DND-41 (cell line): ENCODE measurements at regions not wholly inside any gene's neighbourhood (a gene's known extent, or its start where the extent isn't known, plus 50 kb on each side); places are given as distances from the start of the nearest gene placed in this dataset.

Experiments
- ATAC-seq: fragments of 200-7000 bp; cut with Tn5 transposase; 3 replicates; pipeline ENCODE4 v1.9.1; 2021; ENCODE audit warnings: low read depth; ENCODE audit not compliant: insufficient read depth
- DNase-seq: peaks from one replicate; pipeline ENCODE4 v3.0.0-alpha.2; 2020
- H2AFZ ChIP-seq: 2 replicates; pipeline ENCODE4 v1.6.0; 2012; ENCODE audit warnings: low read depth, low read length
- H3K27ac ChIP-seq: 2 replicates; pipeline ENCODE4 v1.5.1; 2012; ENCODE audit warnings: low read length, inconsistent platforms
- H3K27me3 ChIP-seq: fragments of 200-600 bp; sonication (generic); 2 replicates; pipeline ENCODE4 v1.6.0; 2012; ENCODE audit warnings: low read length, mild to moderate bottlenecking, inconsistent platforms; ENCODE audit not compliant: insufficient read depth, poor library complexity
- H3K36me3 ChIP-seq: 2 replicates; pipeline ENCODE4 v1.5.1; 2012; ENCODE audit warnings: low read length, inconsistent platforms; ENCODE audit not compliant: insufficient read depth
- H3K4me1 ChIP-seq: 2 replicates; pipeline ENCODE4 v1.5.1; 2012; ENCODE audit warnings: mild to moderate bottlenecking, low read length; ENCODE audit not compliant: insufficient read depth
- H3K4me2 ChIP-seq: 2 replicates; pipeline ENCODE4 v1.6.0; 2012; ENCODE audit warnings: mild to moderate bottlenecking, moderate library complexity, low read length, inconsistent platforms; ENCODE audit not compliant: insufficient read depth
- H3K4me3 ChIP-seq, 2 experiments: fragments of 200-600 bp in 1 of 2; shearing (Covaris generic) in 1 of 2; 2 replicates each; pipeline ENCODE4 v1.5.1; 2012 to 2016; ENCODE audit warnings: inconsistent platforms in 2 of 2, low read length in 2 of 2, mild to moderate bottlenecking in 2 of 2, low read depth in 1 of 2, moderate library complexity in 1 of 2
- H3K79me2 ChIP-seq: 2 replicates; pipeline ENCODE4 v1.6.0; 2012; ENCODE audit warnings: low read length, inconsistent platforms; ENCODE audit not compliant: insufficient read depth
- H3K9ac ChIP-seq: 2 replicates; pipeline ENCODE4 v1.6.0; 2012; ENCODE audit warnings: low read depth, mild to moderate bottlenecking, inconsistent platforms, low read length, moderate library complexity
- H3K9me3 ChIP-seq: 2 replicates; pipeline ENCODE4 v1.5.1; 2012; ENCODE audit warnings: low read length, moderate library complexity, mild to moderate bottlenecking, inconsistent platforms; ENCODE audit not compliant: insufficient read depth, severe bottlenecking
- H4K20me1 ChIP-seq: 2 replicates; pipeline ENCODE4 v1.6.0; 2012; ENCODE audit warnings: low read length; ENCODE audit not compliant: insufficient read depth
- EZH2 ChIP-seq: IDR thresholded peaks from 3 replicates; pipeline ENCODE4 v1.6.1; 2012; ENCODE audit warnings: borderline replicate concordance, low read depth, mild to moderate bottlenecking, moderate library complexity, low read length, inconsistent platforms; ENCODE audit not compliant: severe bottlenecking
- TF ChIP-seq, protein P1 (sequence below): IDR thresholded peaks from 2 replicates; pipeline ENCODE4 v1.5.1; 2012; ENCODE audit warnings: borderline replicate concordance, low read length, moderate library complexity, mild to moderate bottlenecking; ENCODE audit not compliant: poor library complexity, severe bottlenecking; ENCODE audit errors: extremely low read depth

- Histone ChIP-seq H3K79me2 (no peaks in the 10 kb centered on the region), H3K4me3 (no peak overlapping the region), H3K9me3 (no peaks in the 10 kb centered on the region), H2AFZ (no peak overlapping the region), H3K36me3 (no peaks in the 10 kb centered on the region), H3K27me3 (no peaks in the 10 kb centered on the region), H3K4me1 (peaks cover 7% of the 10 kb centered on the region), H3K9ac (no peak overlapping the region), H4K20me1 (no peaks in the 10 kb centered on the region), H3K27ac (no peak overlapping the region), H3K4me2 (no peak overlapping the region)
- ATAC-seq (no peak), DNase-seq (no peak)
- TF ChIP-seq, protein P1, sequence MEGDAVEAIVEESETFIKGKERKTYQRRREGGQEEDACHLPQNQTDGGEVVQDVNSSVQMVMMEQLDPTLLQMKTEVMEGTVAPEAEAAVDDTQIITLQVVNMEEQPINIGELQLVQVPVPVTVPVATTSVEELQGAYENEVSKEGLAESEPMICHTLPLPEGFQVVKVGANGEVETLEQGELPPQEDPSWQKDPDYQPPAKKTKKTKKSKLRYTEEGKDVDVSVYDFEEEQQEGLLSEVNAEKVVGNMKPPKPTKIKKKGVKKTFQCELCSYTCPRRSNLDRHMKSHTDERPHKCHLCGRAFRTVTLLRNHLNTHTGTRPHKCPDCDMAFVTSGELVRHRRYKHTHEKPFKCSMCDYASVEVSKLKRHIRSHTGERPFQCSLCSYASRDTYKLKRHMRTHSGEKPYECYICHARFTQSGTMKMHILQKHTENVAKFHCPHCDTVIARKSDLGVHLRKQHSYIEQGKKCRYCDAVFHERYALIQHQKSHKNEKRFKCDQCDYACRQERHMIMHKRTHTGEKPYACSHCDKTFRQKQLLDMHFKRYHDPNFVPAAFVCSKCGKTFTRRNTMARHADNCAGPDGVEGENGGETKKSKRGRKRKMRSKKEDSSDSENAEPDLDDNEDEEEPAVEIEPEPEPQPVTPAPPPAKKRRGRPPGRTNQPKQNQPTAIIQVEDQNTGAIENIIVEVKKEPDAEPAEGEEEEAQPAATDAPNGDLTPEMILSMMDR: no peak
- no peak for TF ChIP-seq EZH2
Measured at GRCh38 chr3:110577854-110578253, 493.8 kb upstream of the NECTIN3 start.

DNA sequence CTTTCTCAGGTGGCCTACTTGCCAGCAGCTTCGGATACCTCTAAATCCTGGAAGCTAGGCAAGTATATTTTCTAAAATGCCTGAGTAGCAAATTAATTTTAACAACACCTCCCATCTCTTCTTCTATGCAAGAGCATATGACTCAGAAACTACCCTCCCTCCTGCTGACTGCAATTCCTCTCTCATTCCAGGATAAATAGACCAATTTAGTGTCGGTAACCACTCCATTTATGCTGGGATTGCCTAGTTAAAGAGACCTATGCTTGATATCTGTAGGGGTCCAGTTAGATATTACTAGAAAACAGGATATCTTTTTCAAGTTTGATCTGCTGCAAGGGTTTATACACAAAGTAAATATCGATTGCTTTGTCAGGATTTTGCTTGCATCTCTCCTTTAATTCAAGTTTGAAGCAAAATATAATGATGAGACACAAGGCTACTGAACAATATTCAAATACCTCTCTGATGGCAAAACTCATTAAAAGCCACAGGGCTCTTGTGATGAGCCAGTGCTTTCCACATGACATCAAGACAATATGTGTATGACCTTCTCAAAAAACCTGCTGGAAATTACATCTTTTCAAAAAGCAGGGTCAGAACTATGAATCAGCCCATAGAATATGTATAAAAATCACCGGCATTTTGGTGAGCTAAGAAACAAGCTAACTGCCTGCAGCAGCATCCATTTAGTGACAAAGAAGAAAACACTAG lies 491.6 kb upstream of the NECTIN3 start:
- no peaks in the 10 kb centered on the region for H3K36me3 ChIP-seq
- no peak overlapping the region for H3K9ac ChIP-seq
- TF ChIP-seq, protein P1: no peak
- no peak for TF ChIP-seq EZH2
- DNase-seq: no peak
- H3K27me3 ChIP-seq: no peaks in the 10 kb centered on the region
- no peaks in the 10 kb centered on the region for H4K20me1 ChIP-seq
- no peak overlapping the region for H3K4me3 ChIP-seq
- H3K79me2 ChIP-seq: no peaks in the 10 kb centered on the region
- ATAC-seq: no peak
- no peak overlapping the region for H3K4me2 ChIP-seq
- H2AFZ ChIP-seq: no peak overlapping the region; the same call in 1 of the 2 replicates
- peaks cover 9% of the 10 kb centered on the region; the same call in 1 of the 2 replicates for H3K4me1 ChIP-seq
- H3K9me3 ChIP-seq: no peaks in the 10 kb centered on the region
- no peak overlapping the region for H3K27ac ChIP-seq

DNA sequence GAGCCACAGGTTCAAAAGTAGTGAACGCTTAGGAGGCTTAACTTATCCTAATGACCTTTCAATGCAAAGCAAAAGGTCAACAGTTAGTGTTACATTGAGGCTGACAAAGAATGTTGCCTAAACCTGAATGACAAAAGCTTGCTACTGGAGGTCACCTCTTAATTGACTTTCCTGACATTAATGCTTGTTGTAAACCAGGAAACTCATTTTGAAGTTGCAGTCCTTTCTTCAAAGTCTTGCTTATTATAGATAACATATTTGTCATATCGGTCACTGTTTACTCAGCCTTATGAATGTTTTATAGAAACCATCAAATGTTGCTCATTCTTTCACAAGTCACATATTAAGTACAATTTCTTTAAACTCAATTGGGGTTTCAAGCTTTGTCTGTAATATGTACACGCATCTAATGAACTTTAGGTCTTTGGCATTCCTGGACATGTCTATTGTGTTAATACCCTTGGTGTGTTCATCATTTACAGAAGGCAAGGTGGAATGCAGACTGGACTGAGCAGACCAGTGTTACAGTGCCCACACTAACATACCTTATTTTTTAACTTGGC lies 488.2 kb upstream of the NECTIN3 start:
- no peak overlapping the region for H3K4me3 ChIP-seq
- TF ChIP-seq EZH2: no peak
- TF ChIP-seq, protein P1: no peak
- no peak overlapping the region for H3K27ac ChIP-seq
- DNase-seq (no peak), ATAC-seq (no peak)
- no peaks in the 10 kb centered on the region for H4K20me1 ChIP-seq
- no peaks in the 10 kb centered on the region for H3K9me3 ChIP-seq
- H3K4me1 ChIP-seq: peaks cover 9% of the 10 kb centered on the region; the same call in 1 of the 2 replicates
- H3K79me2 ChIP-seq: no peaks in the 10 kb centered on the region
- H3K36me3 ChIP-seq: no peaks in the 10 kb centered on the region
- H3K9ac ChIP-seq: no peak overlapping the region
- no peak overlapping the region for H3K4me2 ChIP-seq
- no peaks in the 10 kb centered on the region for H3K27me3 ChIP-seq
- H2AFZ ChIP-seq: no peak overlapping the region
